HG03558 (cell line): ENCODE measurements at regions not wholly inside any gene's neighbourhood (a gene's known extent, or its start where the extent isn't known, plus 50 kb on each side); places are given as distances from the start of the nearest gene placed in this dataset.
"Not testable (repeated sequence)": the region's sequence is repeated elsewhere in the genome, so short reads cannot be mapped to it uniquely, and the experiment has no call there.

ENCODE experiments used
- ATAC-seq: cut with Tn5 transposase; IDR thresholded peaks from one replicate; pipeline ENCODE4 v1.9.1; 2021; ENCODE audit warnings: moderate number of reproducible peaks; ENCODE audit not compliant: unreplicated experiment; ENCODE audit errors: extremely low read depth

GRCh38 chr3:95210878-95211277 is 1148.0 kb downstream of the NSUN3 start:
- ATAC-seq = no peak

GRCh38 chr3:95212117-95212516 is 1149.3 kb downstream of the NSUN3 start:
- ATAC-seq = no peak

GRCh38 chr3:95215437-95215957 is 1152.6 kb downstream of the NSUN3 start:
- ATAC-seq = no peak

GRCh38 chr3:95217661-95218060 is 1154.8 kb downstream of the NSUN3 start:
- ATAC-seq = no peak

- no peak for ATAC-seq
Observed at GRCh38 chr3:95218484-95218883, 1155.6 kb downstream of the NSUN3 start.

- no peak for ATAC-seq
Observed at GRCh38 chr3:95226437-95226836, 1163.6 kb downstream of the NSUN3 start.

- ATAC-seq = no peak
Observed at GRCh38 chr3:95227092-95227491, 1164.2 kb downstream of the NSUN3 start.

GRCh38 chr3:95228416-95228815 is 1165.6 kb downstream of the NSUN3 start:
- no peak for ATAC-seq

- ATAC-seq = no peak
Observed at GRCh38 chr3:95235916-95236315, 1173.1 kb downstream of the NSUN3 start.

GRCh38 chr3:95237783-95238182 is 1174.9 kb downstream of the NSUN3 start:
- no peak for ATAC-seq

GRCh38 chr3:95240395-95240794 is 1177.5 kb downstream of the NSUN3 start:
- no peak for ATAC-seq

- not testable (repeated sequence) for ATAC-seq
Observed at GRCh38 chr3:95241256-95241655, 1178.4 kb downstream of the NSUN3 start.

GRCh38 chr3:95246413-95246812 is 1183.6 kb downstream of the NSUN3 start:
- ATAC-seq = no peak

GRCh38 chr3:95254061-95254460 is 1191.2 kb downstream of the NSUN3 start:
- no peak for ATAC-seq

- ATAC-seq = no peak
Observed at GRCh38 chr3:95254758-95255157, 1191.9 kb downstream of the NSUN3 start.

GRCh38 chr3:95265129-95265528 is 1202.3 kb downstream of the NSUN3 start:
- ATAC-seq = no peak

GRCh38 chr3:95271395-95271794 is 1208.5 kb downstream of the NSUN3 start:
- no peak for ATAC-seq

GRCh38 chr3:95272166-95272565 is 1209.3 kb downstream of the NSUN3 start:
- ATAC-seq = no peak

GRCh38 chr3:95272781-95273180 is 1209.9 kb downstream of the NSUN3 start:
- ATAC-seq = no peak

GRCh38 chr3:95277613-95278012 is 1214.8 kb downstream of the NSUN3 start:
- ATAC-seq = no peak

- ATAC-seq = no peak
Observed at GRCh38 chr3:95280711-95281352, 1218.0 kb downstream of the NSUN3 start.

GRCh38 chr3:95289295-95289694 is 1226.4 kb downstream of the NSUN3 start:
- ATAC-seq = no peak
